ENCODE measurements at regions not wholly inside any gene's neighbourhood (a gene's known extent, or its start where the extent isn't known, plus 50 kb on each side); places are given as distances from the start of the nearest gene placed in this dataset.

DNA sequence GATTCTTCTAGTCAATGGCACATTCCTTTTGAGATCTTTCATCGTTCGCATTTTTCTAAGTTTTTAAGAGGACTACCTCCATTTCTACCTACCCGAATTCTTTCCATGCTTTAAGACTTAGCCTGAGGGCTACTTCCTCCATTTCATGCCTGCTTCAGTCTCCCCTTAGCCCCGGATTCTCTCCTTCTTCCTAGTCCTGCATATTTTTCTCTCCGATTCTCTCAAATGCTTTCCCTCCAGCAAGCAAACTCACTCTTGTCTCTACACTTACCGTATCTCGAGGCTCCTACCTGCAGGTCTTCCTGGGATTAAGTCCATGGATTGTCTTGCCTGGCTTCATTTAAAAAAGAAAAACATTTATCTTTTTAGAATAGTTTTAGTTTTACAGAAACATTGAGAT, 354.4 kb downstream of the MYCN start:
- Histone ChIP-seq H3K27ac (ENCODE audit: low read length in 2 of 2) (no peak overlapping the region), H3K9me3 (ENCODE audit: control extremely low read depth in 1 of 3, control insufficient read depth in 2 of 3, insufficient read depth in 1 of 3, low read length in 2 of 3) (peaks cover 0 to 2% (median 0%) of the 10 kb centered on the region in 3 donors), H4K20me1 (ENCODE audit: control insufficient read depth, insufficient read depth, low read length, poor library complexity, severe bottlenecking) (no peaks in the 10 kb centered on the region), H3K4me2 (replicated peaks; ENCODE audit: low read depth, low read length, poor library complexity, severe bottlenecking) (no peak overlapping the region), H3K79me2 (ENCODE audit: control insufficient read depth, insufficient read depth, low read length) (no peaks in the 10 kb centered on the region), H3K36me3 (replicated peaks in 1 of 2; ENCODE audit: control extremely low read depth in 1 of 2, control insufficient read depth in 1 of 2, extremely low read depth in 1 of 2, insufficient read depth in 2 of 2, low read length in 1 of 2) (no peaks in the 10 kb centered on the region), H3K4me3 (ENCODE audit: control extremely low read depth in 1 of 5, extremely low read depth in 1 of 5, insufficient read depth in 1 of 5, low read depth in 2 of 5, low read length in 4 of 5) (no peak overlapping the region), H3K4me1 (ENCODE audit: control insufficient read depth in 2 of 2, insufficient read depth in 2 of 2, low read length in 2 of 2) (no peaks in the 10 kb centered on the region), H3K9ac (ENCODE audit: low read length) (no peak overlapping the region), H3K27me3 (replicated peaks in 1 of 4; ENCODE audit: control extremely low read depth in 1 of 4, control insufficient read depth in 3 of 4, insufficient read depth in 4 of 4, low read length in 3 of 4) (no peaks in the 10 kb centered on the region), H2AFZ (ENCODE audit: insufficient read depth, low read depth, low read length, poor library complexity, severe bottlenecking) (no peak overlapping the region)
- ChIA-PET POLR2A (no interaction called here), CTCF (no interaction called here)
- Mint-ChIP-seq H3K4me3 (no peak overlapping the region), H3K4me1 (no peaks in the 10 kb centered on the region), H3K27me3 (no peaks in the 10 kb centered on the region), H3K27ac (no peak overlapping the region), H3K9me3 (ENCODE audit: insufficient read depth) (no peaks in the 10 kb centered on the region)
- ATAC-seq (ENCODE audit: low read depth) = no peak
- intact Hi-C loops (cut with micrococcal nuclease) = no loop called here
- WGBS (ENCODE audit: insufficient coverage) = 97% methylated on average over 7 of the region's 7 CpGs
- no peak for DNase-seq
- TF ChIP-seq EZH2 (IDR thresholded peaks at IDR 0.05; ENCODE audit: borderline replicate concordance, insufficient read depth, low read depth, low read length, poor library complexity, severe bottlenecking) = no peak
- TF ChIP-seq, protein P1, sequence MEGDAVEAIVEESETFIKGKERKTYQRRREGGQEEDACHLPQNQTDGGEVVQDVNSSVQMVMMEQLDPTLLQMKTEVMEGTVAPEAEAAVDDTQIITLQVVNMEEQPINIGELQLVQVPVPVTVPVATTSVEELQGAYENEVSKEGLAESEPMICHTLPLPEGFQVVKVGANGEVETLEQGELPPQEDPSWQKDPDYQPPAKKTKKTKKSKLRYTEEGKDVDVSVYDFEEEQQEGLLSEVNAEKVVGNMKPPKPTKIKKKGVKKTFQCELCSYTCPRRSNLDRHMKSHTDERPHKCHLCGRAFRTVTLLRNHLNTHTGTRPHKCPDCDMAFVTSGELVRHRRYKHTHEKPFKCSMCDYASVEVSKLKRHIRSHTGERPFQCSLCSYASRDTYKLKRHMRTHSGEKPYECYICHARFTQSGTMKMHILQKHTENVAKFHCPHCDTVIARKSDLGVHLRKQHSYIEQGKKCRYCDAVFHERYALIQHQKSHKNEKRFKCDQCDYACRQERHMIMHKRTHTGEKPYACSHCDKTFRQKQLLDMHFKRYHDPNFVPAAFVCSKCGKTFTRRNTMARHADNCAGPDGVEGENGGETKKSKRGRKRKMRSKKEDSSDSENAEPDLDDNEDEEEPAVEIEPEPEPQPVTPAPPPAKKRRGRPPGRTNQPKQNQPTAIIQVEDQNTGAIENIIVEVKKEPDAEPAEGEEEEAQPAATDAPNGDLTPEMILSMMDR (IDR thresholded peaks at IDR 0.05) = no peak

DNA sequence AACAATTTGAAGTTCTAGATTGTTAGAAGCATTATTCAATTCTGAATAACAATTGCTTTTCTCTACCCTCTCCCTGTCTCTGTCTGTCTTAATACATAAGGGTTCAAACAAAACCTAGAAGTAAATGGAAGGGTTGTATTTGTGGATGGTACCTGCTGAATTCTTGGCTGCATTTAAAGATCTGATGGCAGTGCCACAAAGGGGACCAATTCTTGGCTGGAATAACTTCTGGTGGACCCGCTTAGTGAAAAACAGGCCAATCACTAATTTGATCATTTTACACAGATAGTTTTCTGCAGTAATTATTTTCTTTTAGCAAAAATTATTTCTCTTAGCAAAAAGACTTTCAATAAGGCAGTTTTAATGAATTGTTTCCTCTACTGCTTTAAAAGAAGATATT, 353.5 kb downstream of the MYCN start:
- Mint-ChIP-seq H3K27me3 (no peaks in the 10 kb centered on the region), H3K27ac (no peak overlapping the region), H3K4me3 (no peak overlapping the region), H3K9me3 (ENCODE audit: insufficient read depth) (no peaks in the 10 kb centered on the region), H3K4me1 (no peaks in the 10 kb centered on the region)
- DNase-seq (no peak), ATAC-seq (ENCODE audit: low read depth) (no peak)
- Histone ChIP-seq H3K27me3 (replicated peaks in 1 of 4; ENCODE audit: control extremely low read depth in 1 of 4, control insufficient read depth in 3 of 4, insufficient read depth in 4 of 4, low read length in 3 of 4) (no peaks in the 10 kb centered on the region), H3K27ac (ENCODE audit: low read length in 2 of 2) (no peak overlapping the region), H3K9me3 (ENCODE audit: control extremely low read depth in 1 of 3, control insufficient read depth in 2 of 3, insufficient read depth in 1 of 3, low read length in 2 of 3) (peaks cover 0 to 2% (median 0%) of the 10 kb centered on the region in 3 donors), H3K79me2 (ENCODE audit: control insufficient read depth, insufficient read depth, low read length) (no peaks in the 10 kb centered on the region), H3K9ac (ENCODE audit: low read length) (no peak overlapping the region), H3K4me1 (ENCODE audit: control insufficient read depth in 2 of 2, insufficient read depth in 2 of 2, low read length in 2 of 2) (no peaks in the 10 kb centered on the region), H3K4me3 (ENCODE audit: control extremely low read depth in 1 of 5, extremely low read depth in 1 of 5, insufficient read depth in 1 of 5, low read depth in 2 of 5, low read length in 4 of 5) (no peak overlapping the region), H2AFZ (ENCODE audit: insufficient read depth, low read depth, low read length, poor library complexity, severe bottlenecking) (no peak overlapping the region), H3K4me2 (replicated peaks; ENCODE audit: low read depth, low read length, poor library complexity, severe bottlenecking) (no peak overlapping the region), H4K20me1 (ENCODE audit: control insufficient read depth, insufficient read depth, low read length, poor library complexity, severe bottlenecking) (no peaks in the 10 kb centered on the region), H3K36me3 (replicated peaks in 1 of 2; ENCODE audit: control extremely low read depth in 1 of 2, control insufficient read depth in 1 of 2, extremely low read depth in 1 of 2, insufficient read depth in 2 of 2, low read length in 1 of 2) (no peaks in the 10 kb centered on the region)
- no CpG with 5 or more reads among the region's 1 CpG for WGBS (ENCODE audit: insufficient coverage)
- intact Hi-C loops (cut with micrococcal nuclease) = no loop called here
- CTCF ChIA-PET = no interaction called here
- POLR2A ChIA-PET = no interaction called here
- no peak for TF ChIP-seq EZH2 (IDR thresholded peaks at IDR 0.05; ENCODE audit: borderline replicate concordance, insufficient read depth, low read depth, low read length, poor library complexity, severe bottlenecking)
- TF ChIP-seq, protein P1 (IDR thresholded peaks at IDR 0.05) = no peak

Data from B cell (primary cell).